ENCODE measurements at regions not wholly inside any gene's neighbourhood (a gene's known extent, or its start where the extent isn't known, plus 50 kb on each side); places are given as distances from the start of the nearest gene placed in this dataset.

GRCh38 chr14:62592877-62593276, 452.4 kb downstream of the KCNH5 start:
- H3K36me3 Mint-ChIP-seq = no peaks in the 10 kb centered on the region
- no peak overlapping the region for H3K27ac Mint-ChIP-seq
- peaks cover 4% of the 10 kb centered on the region for H3K27me3 Mint-ChIP-seq
- H3K4me1 Mint-ChIP-seq = no peaks in the 10 kb centered on the region
- H3K4me3 Mint-ChIP-seq = no peak overlapping the region
- no peak for DNase-seq
- peaks cover 8% of the 10 kb centered on the region for H3K9me3 Mint-ChIP-seq

- no peak for DNase-seq
These were observed 448.1 kb downstream of the KCNH5 start for GRCh38 chr14:62597143-62597542.

GRCh38 chr14:62599616-62600385, 445.5 kb downstream of the KCNH5 start:
- no peaks in the 10 kb centered on the region for H3K4me1 Mint-ChIP-seq
- H3K9me3 Mint-ChIP-seq = peaks cover 13% of the 10 kb centered on the region
- H3K27ac Mint-ChIP-seq = no peak overlapping the region
- H3K36me3 Mint-ChIP-seq = no peaks in the 10 kb centered on the region
- no peak for DNase-seq
- H3K4me3 Mint-ChIP-seq = no peak overlapping the region
- no peaks in the 10 kb centered on the region for H3K27me3 Mint-ChIP-seq

More at GRCh38 chr14:62597143-62597542, 448.1 kb downstream of the KCNH5 start:
- Mint-ChIP-seq H3K4me1 (no peaks in the 10 kb centered on the region), H3K4me3 (no peak overlapping the region), H3K9me3 (peaks cover 13% of the 10 kb centered on the region), H3K27ac (no peak overlapping the region), H3K27me3 (no peaks in the 10 kb centered on the region), H3K36me3 (no peaks in the 10 kb centered on the region)

GRCh38 chr14:62602712-62603111, 442.5 kb downstream of the KCNH5 start:
- Mint-ChIP-seq H3K4me3 (no peak overlapping the region), H3K4me1 (no peaks in the 10 kb centered on the region), H3K9me3 (peaks cover 6% of the 10 kb centered on the region), H3K27ac (no peak overlapping the region), H3K27me3 (no peaks in the 10 kb centered on the region), H3K36me3 (no peaks in the 10 kb centered on the region)
- no peak for DNase-seq

GRCh38 chr14:62604524-62604923, 440.7 kb downstream of the KCNH5 start:
- peaks cover 2% of the 10 kb centered on the region for H3K9me3 Mint-ChIP-seq
- H3K4me3 Mint-ChIP-seq = no peak overlapping the region
- H3K27me3 Mint-ChIP-seq = no peaks in the 10 kb centered on the region
- DNase-seq = no peak
- no peak overlapping the region for H3K27ac Mint-ChIP-seq
- no peaks in the 10 kb centered on the region for H3K4me1 Mint-ChIP-seq
- no peaks in the 10 kb centered on the region for H3K36me3 Mint-ChIP-seq

- Mint-ChIP-seq H3K9me3 (peaks cover 4% of the 10 kb centered on the region), H3K36me3 (no peaks in the 10 kb centered on the region), H3K27ac (no peak overlapping the region), H3K4me1 (no peaks in the 10 kb centered on the region), H3K27me3 (no peaks in the 10 kb centered on the region), H3K4me3 (no peak overlapping the region)
- DNase-seq = no peak
These were observed 431.1 kb downstream of the KCNH5 start for GRCh38 chr14:62614122-62614521.

GRCh38 chr14:62616668-62617067, 428.6 kb downstream of the KCNH5 start:
- Mint-ChIP-seq H3K4me3 (no peak overlapping the region), H3K4me1 (no peaks in the 10 kb centered on the region), H3K9me3 (peaks cover 4% of the 10 kb centered on the region), H3K36me3 (no peaks in the 10 kb centered on the region), H3K27ac (no peak overlapping the region), H3K27me3 (no peaks in the 10 kb centered on the region)
- no peak for DNase-seq

- Mint-ChIP-seq H3K27me3 (no peaks in the 10 kb centered on the region), H3K4me3 (no peak overlapping the region), H3K27ac (no peak overlapping the region), H3K36me3 (no peaks in the 10 kb centered on the region), H3K4me1 (no peaks in the 10 kb centered on the region), H3K9me3 (peaks cover 2% of the 10 kb centered on the region)
- no peak for DNase-seq
These were observed 418.8 kb downstream of the KCNH5 start for GRCh38 chr14:62626416-62626815.

- Mint-ChIP-seq H3K27me3 (no peaks in the 10 kb centered on the region), H3K4me3 (no peak overlapping the region)
These were observed 416.0 kb downstream of the KCNH5 start for GRCh38 chr14:62629176-62629725.

GRCh38 chr14:62631176-62631575, 414.1 kb downstream of the KCNH5 start:
- no peak for DNase-seq
- Mint-ChIP-seq H3K27ac (no peak overlapping the region), H3K9me3 (peaks cover 2% of the 10 kb centered on the region), H3K27me3 (no peaks in the 10 kb centered on the region), H3K4me3 (no peak overlapping the region), H3K4me1 (no peaks in the 10 kb centered on the region), H3K36me3 (no peaks in the 10 kb centered on the region)

More at GRCh38 chr14:62629176-62629725, 416.0 kb downstream of the KCNH5 start:
- DNase-seq = no peak
- peaks cover 2% of the 10 kb centered on the region for H3K9me3 Mint-ChIP-seq
- H3K27ac Mint-ChIP-seq = no peak overlapping the region
- H3K36me3 Mint-ChIP-seq = no peaks in the 10 kb centered on the region
- H3K4me1 Mint-ChIP-seq = no peaks in the 10 kb centered on the region

- no peaks in the 10 kb centered on the region for H3K27me3 Mint-ChIP-seq
- DNase-seq = no peak
- H3K4me1 Mint-ChIP-seq = no peaks in the 10 kb centered on the region
- no peaks in the 10 kb centered on the region for H3K36me3 Mint-ChIP-seq
- H3K9me3 Mint-ChIP-seq = peaks cover 2% of the 10 kb centered on the region
- H3K4me3 Mint-ChIP-seq = no peak overlapping the region
- H3K27ac Mint-ChIP-seq = no peak overlapping the region
These were observed 412.5 kb downstream of the KCNH5 start for GRCh38 chr14:62632771-62633170.

- Mint-ChIP-seq H3K4me1 (no peaks in the 10 kb centered on the region), H3K4me3 (no peak overlapping the region), H3K36me3 (no peaks in the 10 kb centered on the region), H3K27ac (no peak overlapping the region), H3K27me3 (no peaks in the 10 kb centered on the region), H3K9me3 (peaks cover under 1% of the 10 kb centered on the region)
- DNase-seq = no peak
These were observed 399.6 kb downstream of the KCNH5 start for GRCh38 chr14:62645649-62646048.

Data from activated naive CD8-positive, alpha-beta T cell treated with anti-CD3 and anti-CD28 coated beads for 36 hours (primary cell).